NCI-H146 treated with DMSO at 0.1 percent for 48 hours (cell line): ENCODE measurements at regions not wholly inside any gene's neighbourhood (a gene's known extent, or its start where the extent isn't known, plus 50 kb on each side); places are given as distances from the start of the nearest gene placed in this dataset.
"Not testable (repeated sequence)": the region's sequence is repeated elsewhere in the genome, so short reads cannot be mapped to it uniquely, and the experiment has no call there.

Experiments
- DNase-seq: peaks from one replicate; lab custom pipeline; 2025; ENCODE audit not compliant: unreplicated experiment; lab: John Stamatoyannopoulos, UW

- no peak for DNase-seq
These were observed 173.6 kb downstream of the RPS24 start for GRCh38 chr10:78207216-78207615.

- DNase-seq, result no peak
These were observed 174.1 kb downstream of the RPS24 start for GRCh38 chr10:78207776-78208175.

DNA sequence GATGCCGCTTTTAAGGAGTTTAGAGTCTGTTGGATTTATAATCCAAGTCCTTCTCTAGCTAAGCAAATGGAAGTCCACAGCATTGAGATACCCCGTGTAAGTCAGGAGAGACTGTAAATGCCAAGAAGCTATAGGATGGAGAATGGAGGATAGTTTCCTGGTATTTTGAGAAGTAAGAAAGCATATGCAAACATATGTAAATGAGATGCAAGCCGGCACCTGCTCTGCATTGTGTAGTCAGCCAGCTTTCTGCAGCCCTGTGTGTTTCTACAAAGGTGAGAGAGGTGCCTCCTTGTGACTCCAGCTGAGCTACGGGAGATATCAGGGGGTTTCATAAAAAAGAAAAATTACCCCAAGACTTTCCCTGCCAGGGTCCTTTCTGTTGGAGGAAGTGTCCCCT, 176.3 kb downstream of the RPS24 start:
- no peak for DNase-seq

DNA sequence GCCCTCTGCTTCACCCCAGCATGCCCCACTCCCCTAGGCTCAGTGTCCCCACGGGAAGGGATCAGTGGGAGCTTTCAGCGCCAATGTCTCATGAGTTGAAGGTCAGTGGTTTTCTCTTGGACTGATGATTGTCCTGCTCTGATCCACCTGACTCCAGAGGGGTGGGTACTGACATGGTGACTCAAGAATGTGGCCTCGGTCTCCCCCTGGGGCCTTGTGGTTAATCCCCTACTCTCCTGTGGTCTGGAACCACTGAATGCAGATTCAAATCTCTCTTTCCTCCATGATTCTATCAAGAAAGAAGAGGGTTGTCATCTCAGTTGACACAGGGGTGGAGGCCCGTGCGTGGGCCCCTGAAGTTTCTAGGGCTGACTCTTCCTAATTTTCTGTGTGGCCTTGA, 176.9 kb downstream of the RPS24 start:
- no peak for DNase-seq

- DNase-seq, result no peak
These were observed 177.3 kb downstream of the RPS24 start for GRCh38 chr10:78210976-78211375.

- DNase-seq, result peak; percentile 28
These were observed 177.9 kb downstream of the RPS24 start for GRCh38 chr10:78211561-78212051.

GRCh38 chr10:78212060-78212785, 178.6 kb downstream of the RPS24 start:
- no peak for DNase-seq

- no peak for DNase-seq
These were observed 179.1 kb downstream of the RPS24 start for GRCh38 chr10:78212786-78213175.

DNA sequence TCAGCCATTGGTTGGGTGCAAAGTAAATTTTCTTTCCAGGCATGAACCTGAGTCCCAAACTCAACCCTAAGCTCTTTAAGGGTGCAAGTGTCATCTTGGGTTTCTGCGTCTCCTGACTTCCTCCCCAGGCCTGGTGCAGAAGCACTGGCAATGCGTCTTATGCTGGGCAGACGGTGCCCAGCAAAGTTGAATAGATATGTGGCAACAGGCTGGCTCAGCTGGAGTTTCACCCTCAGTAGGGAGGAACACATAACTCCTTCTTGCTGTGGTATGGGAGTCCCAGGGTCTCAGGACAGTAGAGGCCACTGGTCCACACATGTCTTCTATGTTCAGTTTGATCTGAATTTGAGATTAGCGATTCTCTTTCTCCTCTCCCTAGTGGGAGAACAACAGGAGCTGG, 181.3 kb downstream of the RPS24 start:
- no peak for DNase-seq

- DNase-seq, result no peak
These were observed 182.0 kb downstream of the RPS24 start for GRCh38 chr10:78215645-78216044.

DNA sequence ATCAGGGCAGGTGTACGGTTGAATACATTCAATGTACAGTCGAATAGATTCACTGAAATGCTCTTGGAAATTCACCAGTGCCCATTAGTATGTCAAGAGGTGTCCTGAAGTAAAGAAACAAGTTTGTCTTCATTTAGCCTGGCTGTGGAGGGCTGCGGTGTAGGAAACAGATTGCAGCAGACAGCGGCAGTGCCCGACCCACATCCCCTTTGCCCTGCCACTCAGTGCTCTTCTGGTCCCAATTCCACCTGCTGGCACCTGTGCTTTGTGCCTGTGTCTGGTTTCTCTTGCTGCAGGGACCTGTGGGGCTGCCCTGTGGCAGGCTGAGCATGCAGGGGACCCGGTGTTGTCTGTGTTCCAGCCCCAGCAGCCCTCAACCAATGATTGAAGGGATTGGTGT, 183.7 kb downstream of the RPS24 start:
- DNase-seq, result peak; percentile 30

- peak; percentile 99 for DNase-seq
These were observed 185.3 kb downstream of the RPS24 start for GRCh38 chr10:78218798-78219490.

DNA sequence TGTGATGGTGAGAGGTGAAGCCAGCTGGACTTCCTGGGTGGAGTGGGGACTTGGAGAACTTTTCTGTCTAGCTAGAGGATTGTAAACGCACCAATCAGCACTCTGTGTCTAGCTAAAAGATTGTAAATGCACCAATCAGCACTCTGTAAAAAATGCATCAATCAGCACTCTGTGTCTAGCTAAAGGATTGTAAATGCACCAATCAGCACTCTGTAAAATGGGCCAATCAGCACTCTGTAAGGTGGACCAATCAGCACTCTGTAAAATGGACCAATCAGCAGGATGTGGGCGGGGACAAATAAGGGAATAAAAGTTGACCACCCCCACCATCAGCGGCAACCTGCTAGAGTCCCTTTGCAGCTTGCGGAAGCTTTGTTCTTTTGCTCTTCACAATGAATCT, 185.9 kb downstream of the RPS24 start:
- DNase-seq, result not testable (repeated sequence)

- DNase-seq, result no peak
These were observed 187.1 kb downstream of the RPS24 start for GRCh38 chr10:78220781-78221180.

DNA sequence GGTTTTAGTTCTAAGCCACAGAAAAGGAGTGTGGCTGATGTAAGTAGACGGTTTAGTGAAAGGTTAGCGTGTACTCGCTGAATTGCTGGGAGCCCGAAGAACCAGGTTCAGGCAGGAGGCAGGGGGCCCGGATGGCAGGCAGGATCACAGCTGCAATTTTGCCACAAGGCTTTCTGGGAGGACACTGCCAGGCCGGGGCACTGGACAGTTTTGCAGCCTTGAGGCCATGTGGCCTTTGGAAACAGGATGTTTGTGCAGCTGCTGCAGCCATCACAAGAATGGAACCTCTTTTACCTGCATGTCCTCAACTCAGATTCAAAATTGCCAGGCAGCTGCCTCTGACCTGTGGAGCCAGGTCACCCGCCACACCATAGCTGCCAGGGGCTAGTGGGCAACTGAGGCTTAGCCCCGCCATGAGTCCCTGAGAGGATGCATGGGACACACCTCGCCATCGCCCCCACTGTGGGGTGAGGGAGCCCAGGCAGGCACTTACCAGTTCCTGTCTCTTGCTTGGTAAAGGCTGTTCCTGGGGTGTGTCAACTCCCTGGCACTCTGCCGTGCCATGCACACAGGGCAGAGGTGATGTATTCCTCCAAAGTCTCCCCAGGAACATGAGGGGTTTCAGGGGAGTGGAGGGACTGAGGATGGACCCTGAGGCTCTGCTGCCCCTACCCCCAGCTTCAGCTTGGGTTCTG, 188.6 kb downstream of the RPS24 start:
- DNase-seq, result peak; percentile 64

DNA sequence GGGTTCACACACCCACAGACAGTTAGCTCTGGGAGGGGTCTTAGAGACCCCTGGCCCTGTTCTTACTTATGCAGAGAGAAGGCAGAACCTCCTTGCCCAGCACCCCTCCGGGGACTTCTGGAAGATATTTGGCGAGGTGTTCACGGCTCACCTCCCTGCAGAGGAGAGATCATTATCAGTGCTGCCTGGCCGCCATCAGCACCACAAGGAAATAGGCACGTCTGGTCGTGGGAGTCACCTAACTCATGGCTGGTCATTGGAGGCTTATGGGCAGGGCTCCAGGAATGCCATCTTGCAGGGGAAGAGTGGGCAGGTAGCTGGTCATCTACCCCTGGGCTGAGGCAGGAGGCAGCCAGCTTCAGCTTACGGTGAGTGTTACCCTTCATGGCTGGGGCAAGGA, 189.4 kb downstream of the RPS24 start:
- DNase-seq, result no peak

- no peak for DNase-seq
These were observed 190.9 kb downstream of the RPS24 start for GRCh38 chr10:78224602-78225001.

DNA sequence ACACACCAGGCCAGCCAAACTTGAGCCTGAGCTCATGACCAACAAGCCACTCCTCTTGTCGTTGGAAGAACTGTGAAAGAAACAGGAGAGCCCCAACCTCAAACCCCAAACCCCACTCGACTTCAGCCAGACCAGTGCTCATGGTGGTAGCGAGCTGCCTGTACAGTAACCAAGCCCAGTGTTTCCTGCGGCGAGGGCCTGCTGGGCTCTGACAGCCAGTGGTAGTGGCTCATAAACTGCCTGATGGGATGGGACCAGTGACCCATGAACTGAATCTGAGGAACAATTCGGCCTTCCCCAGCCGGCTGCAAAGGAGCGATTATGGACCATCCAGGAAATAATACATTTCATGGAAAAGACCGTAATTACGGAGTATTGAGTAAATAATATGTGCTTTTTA, 191.9 kb downstream of the RPS24 start:
- peak; percentile 95 for DNase-seq

GRCh38 chr10:78229489-78229888, 195.8 kb downstream of the RPS24 start:
- no peak for DNase-seq

- no peak for DNase-seq
These were observed 196.4 kb downstream of the RPS24 start for GRCh38 chr10:78229950-78230675.

GRCh38 chr10:78231327-78231726, 197.7 kb downstream of the RPS24 start:
- DNase-seq, result no peak
